ENCODE measurements at regions not wholly inside any gene's neighbourhood (a gene's known extent, or its start where the extent isn't known, plus 50 kb on each side); places are given as distances from the start of the nearest gene placed in this dataset.

DNA sequence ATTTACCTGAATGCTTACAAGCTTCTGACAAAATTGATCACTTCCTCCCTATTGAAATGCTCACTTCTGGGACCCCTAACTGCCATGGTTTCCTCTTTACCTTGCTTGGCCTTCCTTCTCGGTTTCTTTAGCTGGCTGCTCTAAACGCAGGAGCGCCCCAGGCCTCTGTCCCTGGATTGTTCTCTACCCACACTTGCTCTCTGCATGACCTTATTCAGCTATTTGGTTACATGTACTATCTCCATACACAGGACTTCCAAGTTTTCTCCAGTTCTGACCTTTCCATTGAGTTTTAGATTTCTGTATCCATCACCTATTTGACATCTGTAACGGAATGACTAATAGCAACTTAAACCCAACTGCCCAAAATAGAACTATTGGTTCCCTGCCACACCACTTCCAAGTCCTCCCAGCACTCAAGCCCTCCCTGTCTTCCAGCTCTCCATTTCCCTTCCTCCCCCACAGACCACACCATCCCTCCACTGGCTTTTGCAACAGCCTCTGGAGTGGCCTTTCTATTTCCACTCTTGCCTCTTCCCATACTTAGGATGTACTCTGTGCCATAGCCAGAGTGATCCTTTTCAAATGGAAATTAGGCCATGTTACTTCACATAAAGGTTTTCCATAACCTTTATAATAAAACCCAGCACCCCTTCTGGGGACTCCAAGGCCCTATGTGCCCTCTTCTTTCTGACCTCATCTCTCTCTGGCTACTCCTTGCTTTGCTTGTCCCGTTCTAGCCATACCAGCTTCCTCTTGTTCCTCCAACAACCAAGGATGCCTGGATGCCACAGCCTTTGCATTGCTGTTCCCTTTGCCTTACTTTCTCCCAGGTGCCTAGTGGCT lies 202.2 kb downstream of the AEBP2 start:
- TF ChIP-seq, protein P1, sequence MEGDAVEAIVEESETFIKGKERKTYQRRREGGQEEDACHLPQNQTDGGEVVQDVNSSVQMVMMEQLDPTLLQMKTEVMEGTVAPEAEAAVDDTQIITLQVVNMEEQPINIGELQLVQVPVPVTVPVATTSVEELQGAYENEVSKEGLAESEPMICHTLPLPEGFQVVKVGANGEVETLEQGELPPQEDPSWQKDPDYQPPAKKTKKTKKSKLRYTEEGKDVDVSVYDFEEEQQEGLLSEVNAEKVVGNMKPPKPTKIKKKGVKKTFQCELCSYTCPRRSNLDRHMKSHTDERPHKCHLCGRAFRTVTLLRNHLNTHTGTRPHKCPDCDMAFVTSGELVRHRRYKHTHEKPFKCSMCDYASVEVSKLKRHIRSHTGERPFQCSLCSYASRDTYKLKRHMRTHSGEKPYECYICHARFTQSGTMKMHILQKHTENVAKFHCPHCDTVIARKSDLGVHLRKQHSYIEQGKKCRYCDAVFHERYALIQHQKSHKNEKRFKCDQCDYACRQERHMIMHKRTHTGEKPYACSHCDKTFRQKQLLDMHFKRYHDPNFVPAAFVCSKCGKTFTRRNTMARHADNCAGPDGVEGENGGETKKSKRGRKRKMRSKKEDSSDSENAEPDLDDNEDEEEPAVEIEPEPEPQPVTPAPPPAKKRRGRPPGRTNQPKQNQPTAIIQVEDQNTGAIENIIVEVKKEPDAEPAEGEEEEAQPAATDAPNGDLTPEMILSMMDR (IDR thresholded peaks at IDR 0.05; ENCODE audit: low read depth, low read length, missing input control): no peak
- TF ChIP-seq FOXA1 (IDR thresholded peaks at IDR 0.05): no peak
- TF ChIP-seq SP1 (IDR thresholded peaks at IDR 0.05): no peak
- TF ChIP-seq, protein P2, sequence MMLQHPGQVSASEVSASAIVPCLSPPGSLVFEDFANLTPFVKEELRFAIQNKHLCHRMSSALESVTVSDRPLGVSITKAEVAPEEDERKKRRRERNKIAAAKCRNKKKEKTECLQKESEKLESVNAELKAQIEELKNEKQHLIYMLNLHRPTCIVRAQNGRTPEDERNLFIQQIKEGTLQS (IDR thresholded peaks at IDR 0.05): no peak
